ENCODE measurements at regions not wholly inside any gene's neighbourhood (a gene's known extent, or its start where the extent isn't known, plus 50 kb on each side); places are given as distances from the start of the nearest gene placed in this dataset.

GRCh38 chr22:44413211-44413610 lies 84.8 kb downstream of the RTL6 start:
- Histone ChIP-seq H3K9me1 (ENCODE audit: control insufficient read depth, extremely low read depth, insufficient read depth, low read length) (no peaks in the 10 kb centered on the region), H3K4me3 (ENCODE audit: control insufficient read depth in 2 of 3, extremely low read depth in 1 of 3, insufficient read depth in 2 of 3, low read depth in 1 of 3, low read length in 3 of 3) (no peak overlapping the region), H3K4me1 (ENCODE audit: control insufficient read depth, extremely low read depth, insufficient read depth, low read length) (no peaks in the 10 kb centered on the region), H3K4me2 (ENCODE audit: control insufficient read depth, extremely low read depth, insufficient read depth, low read depth, low read length) (no peak overlapping the region), H3K79me2 (ENCODE audit: control insufficient read depth, insufficient read depth, low read length) (no peaks in the 10 kb centered on the region), H3K27ac (ENCODE audit: control insufficient read depth, insufficient read depth, low read length) (no peak overlapping the region), H3K36me3 (ENCODE audit: control insufficient read depth in 2 of 2, extremely low read depth in 1 of 2, insufficient read depth in 2 of 2, low read length in 2 of 2) (no peaks in the 10 kb centered on the region), H4K20me1 (ENCODE audit: control insufficient read depth, extremely low read depth, insufficient read depth, low read length) (no peaks in the 10 kb centered on the region), H3K27me3 (ENCODE audit: control insufficient read depth, extremely low read depth, insufficient read depth, low read length) (peaks cover 43% of the 10 kb centered on the region), H3K9ac (ENCODE audit: control insufficient read depth, extremely low read depth, insufficient read depth, low read length) (no peak overlapping the region), H3K9me3 (ENCODE audit: control insufficient read depth, low read depth, low read length) (no peaks in the 10 kb centered on the region), H2AFZ (ENCODE audit: control insufficient read depth, low read length) (no peak overlapping the region)
- FAIRE-seq (no peak), DNase-seq (ENCODE audit: low read depth, low spot score) (no peak)
- dilution Hi-C loops (cut with MboI; ENCODE audit: extremely low pct_ligation_motif_present, low sequenced_read_pairs) = no loop called here
- TF ChIP-seq EZH2 (IDR thresholded peaks at IDR 0.05; ENCODE audit: low read length) (no peak), CTCF (optimal IDR thresholded peaks at IDR 0.05 in 1 of 3, IDR thresholded peaks at IDR 0.05 in 1 of 3, conservative IDR thresholded peaks at IDR 0.05 in 1 of 3; ENCODE audit: extremely low read depth in 1 of 3, insufficient read depth in 2 of 3, low read length in 3 of 3) (no peak)

GRCh38 chr22:44412136-44412731 lies 85.8 kb downstream of the RTL6 start:
- Histone ChIP-seq H3K4me3 (ENCODE audit: control insufficient read depth in 2 of 3, extremely low read depth in 1 of 3, insufficient read depth in 2 of 3, low read depth in 1 of 3, low read length in 3 of 3) (no peak overlapping the region), H3K36me3 (ENCODE audit: control insufficient read depth in 2 of 2, extremely low read depth in 1 of 2, insufficient read depth in 2 of 2, low read length in 2 of 2) (no peaks in the 10 kb centered on the region), H3K4me2 (ENCODE audit: control insufficient read depth, extremely low read depth, insufficient read depth, low read depth, low read length) (no peak overlapping the region), H3K9me3 (ENCODE audit: control insufficient read depth, low read depth, low read length) (no peaks in the 10 kb centered on the region), H3K4me1 (ENCODE audit: control insufficient read depth, extremely low read depth, insufficient read depth, low read length) (no peaks in the 10 kb centered on the region), H3K79me2 (ENCODE audit: control insufficient read depth, insufficient read depth, low read length) (no peaks in the 10 kb centered on the region), H3K27me3 (ENCODE audit: control insufficient read depth, extremely low read depth, insufficient read depth, low read length) (peaks cover 43% of the 10 kb centered on the region), H2AFZ (ENCODE audit: control insufficient read depth, low read length) (no peak overlapping the region), H3K9ac (ENCODE audit: control insufficient read depth, extremely low read depth, insufficient read depth, low read length) (no peak overlapping the region), H3K9me1 (ENCODE audit: control insufficient read depth, extremely low read depth, insufficient read depth, low read length) (no peaks in the 10 kb centered on the region), H4K20me1 (ENCODE audit: control insufficient read depth, extremely low read depth, insufficient read depth, low read length) (no peaks in the 10 kb centered on the region), H3K27ac (ENCODE audit: control insufficient read depth, insufficient read depth, low read length) (no peak overlapping the region)
- TF ChIP-seq EZH2 (IDR thresholded peaks at IDR 0.05; ENCODE audit: low read length) = no peak
- TF ChIP-seq CTCF (optimal IDR thresholded peaks at IDR 0.05 in 1 of 3, IDR thresholded peaks at IDR 0.05 in 1 of 3, conservative IDR thresholded peaks at IDR 0.05 in 1 of 3; ENCODE audit: extremely low read depth in 1 of 3, insufficient read depth in 2 of 3, low read length in 3 of 3) = no peak
- DNase-seq (ENCODE audit: low read depth, low spot score) (no peak), FAIRE-seq (no peak)
- dilution Hi-C loops (cut with MboI; ENCODE audit: extremely low pct_ligation_motif_present, low sequenced_read_pairs) = no loop called here
